GM12864 (cell line): ENCODE measurements at regions not wholly inside any gene's neighbourhood (a gene's known extent, or its start where the extent isn't known, plus 50 kb on each side); places are given as distances from the start of the nearest gene placed in this dataset.
"Not testable (repeated sequence)": the region's sequence is repeated elsewhere in the genome, so short reads cannot be mapped to it uniquely, and the experiment has no call there.

Source experiments
- DNase-seq: peaks from one replicate; pipeline ENCODE4 v3.0.0-alpha.2; 2011; ENCODE audit warnings: low read depth
- H3K4me3 ChIP-seq: 2 replicates; pipeline ENCODE4 v1.5.1; 2011; ENCODE audit warnings: mild to moderate bottlenecking, low read depth, low read length, control low read depth
- CTCF ChIP-seq: IDR thresholded peaks from 2 replicates; pipeline ENCODE4 v1.5.1; 2011; ENCODE audit warnings: low read depth, mild to moderate bottlenecking, moderate library complexity, low read length, control low read depth, inconsistent platforms; ENCODE audit errors: missing control alignments

GRCh38 chr5:120927950-120928530 lies 463.9 kb downstream of the PRR16 start:
- TF ChIP-seq CTCF: no peak
- no peak overlapping the region for H3K4me3 ChIP-seq
- DNase-seq: no peak

- no peak overlapping the region for H3K4me3 ChIP-seq
- DNase-seq: no peak
- TF ChIP-seq CTCF: no peak
Measured at GRCh38 chr5:120932480-120932879, 468.4 kb downstream of the PRR16 start.

- H3K4me3 ChIP-seq: no peak overlapping the region
- no peak for TF ChIP-seq CTCF
- no peak for DNase-seq
Measured at GRCh38 chr5:120934031-120934430, 469.9 kb downstream of the PRR16 start.

GRCh38 chr5:120936652-120937051 lies 472.6 kb downstream of the PRR16 start:
- TF ChIP-seq CTCF: no peak
- no peak for DNase-seq

GRCh38 chr5:120938604-120939003 lies 474.5 kb downstream of the PRR16 start:
- DNase-seq: no peak
- H3K4me3 ChIP-seq: no peak overlapping the region
- no peak for TF ChIP-seq CTCF

More at GRCh38 chr5:120936652-120937051, 472.6 kb downstream of the PRR16 start:
- H3K4me3 ChIP-seq: no peak overlapping the region

- TF ChIP-seq CTCF: no peak
- DNase-seq: no peak
- no peak overlapping the region for H3K4me3 ChIP-seq
Measured at GRCh38 chr5:120942596-120943350, 478.7 kb downstream of the PRR16 start.

GRCh38 chr5:120949596-120949995 lies 485.5 kb downstream of the PRR16 start:
- not testable (repeated sequence) for H3K4me3 ChIP-seq, DNase-seq

- DNase-seq, H3K4me3 ChIP-seq: not testable (repeated sequence)
Measured at GRCh38 chr5:120953445-120953844, 489.3 kb downstream of the PRR16 start.
